B cell (primary cell): ENCODE measurements at regions not wholly inside any gene's neighbourhood (a gene's known extent, or its start where the extent isn't known, plus 50 kb on each side); places are given as distances from the start of the nearest gene placed in this dataset.

ENCODE experiments used
- ATAC-seq: fragments of 200-7000 bp; cut with Tn5 transposase; one replicate; pipeline ENCODE4 v1.10.0; 2021; ENCODE audit warnings: low read depth, mild to moderate bottlenecking, moderate number of reproducible peaks, moderate library complexity
- CTCF ChIA-PET: fragments of 350-600 bp; sonication (Branson Sonifier 250); formaldehyde crosslinking; loops from one replicate; lab custom pipeline; 2021; ENCODE audit warnings: antibody characterized with exemption, inconsistent platforms; lab: Charles Lee
- POLR2A ChIA-PET: fragments of 350-600 bp; sonication (Branson Sonifier 250); formaldehyde crosslinking; loops from one replicate; lab custom pipeline; 2021; ENCODE audit warnings: antibody characterized with exemption; lab: Charles Lee
- DNase-seq: peaks from one replicate; pipeline ENCODE4 v3.0.0; 2013
- H2AFZ ChIP-seq: 2 replicates; pipeline ENCODE4 v1.6.1; 2012; ENCODE audit warnings: mild to moderate bottlenecking, low read depth, low read length; ENCODE audit not compliant: insufficient read depth, poor library complexity, severe bottlenecking
- H3K27ac ChIP-seq, 2 donors: 1 replicate in 1 of 2; 2 replicates in 1 of 2; pipeline ENCODE4 v1.5.1; 2012 to 2013; ENCODE audit warnings: low read length in 2 of 2, mild to moderate bottlenecking in 2 of 2, moderate library complexity in 1 of 2
- H3K27me3 ChIP-seq, 4 experiments: fragments of 200-600 bp in 1 of 4; sonication (generic) in 1 of 4; replicated peaks in 1 of 4; 1 replicate in 2 of 4; 2 replicates in 2 of 4; pipeline versions ENCODE4 v1.6.1 to v1.7.0; 2013 to 2016; ENCODE audit warnings: low read length in 3 of 4, mild to moderate bottlenecking in 2 of 4, mixed read lengths in 1 of 4, moderate library complexity in 1 of 4; ENCODE audit not compliant: insufficient read depth in 4 of 4, control insufficient read depth in 3 of 4; ENCODE audit errors: control extremely low read depth in 1 of 4
- H3K36me3 ChIP-seq, 2 experiments: replicated peaks in 1 of 2; 1 replicate in 1 of 2; 2 replicates in 1 of 2; pipeline versions ENCODE4 v1.6.1 to v1.7.1; 2013; ENCODE audit warnings: low read length in 1 of 2; ENCODE audit not compliant: insufficient read depth in 2 of 2, control insufficient read depth in 1 of 2; ENCODE audit errors: control extremely low read depth in 1 of 2, extremely low read depth in 1 of 2
- H3K4me1 ChIP-seq, 2 donors: fragments of 200-600 bp in 1 of 2; sonication (generic) in 1 of 2; 1 replicate in 1 of 2; 2 replicates in 1 of 2; pipeline versions ENCODE4 v1.5.1 to v1.6.1; 2013 to 2017; ENCODE audit warnings: low read length in 2 of 2; ENCODE audit not compliant: control insufficient read depth in 2 of 2, insufficient read depth in 2 of 2
- H3K4me2 ChIP-seq: replicated peaks from 2 replicates; pipeline ENCODE3; 2012; ENCODE audit warnings: mild to moderate bottlenecking, low read depth, low read length; ENCODE audit not compliant: poor library complexity, severe bottlenecking
- H3K4me3 ChIP-seq, 5 experiments: fragments of 200-600 bp in 1 of 5; sonication (generic) in 1 of 5; 1 replicate in 3 of 5; 2 replicates in 2 of 5; pipeline versions ENCODE4 v1.5.1 to v1.7.0; 2011 to 2016; ENCODE audit warnings: low read length in 4 of 5, mild to moderate bottlenecking in 4 of 5, low read depth in 2 of 5, control low read depth in 1 of 5, moderate library complexity in 1 of 5; ENCODE audit not compliant: insufficient read depth in 1 of 5; ENCODE audit errors: control extremely low read depth in 1 of 5, extremely low read depth in 1 of 5
- H3K79me2 ChIP-seq: fragments of 200-600 bp; sonication (generic); one replicate; pipeline ENCODE4 v1.6.0; 2016; ENCODE audit warnings: low read length; ENCODE audit not compliant: control insufficient read depth, insufficient read depth
- H3K9ac ChIP-seq: fragments of 200-600 bp; sonication (generic); 2 replicates; pipeline ENCODE4 v1.6.1; 2017; ENCODE audit warnings: mild to moderate bottlenecking, low read length, moderate library complexity
- H3K9me3 ChIP-seq, 3 donors: one replicate each; pipeline versions ENCODE4 v1.6.1 to v1.7.1; 2013; ENCODE audit warnings: low read length in 2 of 3; ENCODE audit not compliant: control insufficient read depth in 2 of 3, insufficient read depth in 1 of 3; ENCODE audit errors: control extremely low read depth in 1 of 3
- H4K20me1 ChIP-seq: 2 replicates; pipeline ENCODE4 v1.6.0; 2012; ENCODE audit warnings: mild to moderate bottlenecking, low read length; ENCODE audit not compliant: insufficient read depth, control insufficient read depth, poor library complexity, severe bottlenecking
- H3K27ac Mint-ChIP-seq: one replicate; pipeline ENCODE4 v1.8.0; 2021; ENCODE audit warnings: mixed read lengths
- H3K27me3 Mint-ChIP-seq: one replicate; pipeline ENCODE4 v1.8.0; 2021; ENCODE audit warnings: mixed read lengths
- H3K4me1 Mint-ChIP-seq: one replicate; pipeline ENCODE4 v1.8.0; 2021; ENCODE audit warnings: mixed read lengths
- H3K4me3 Mint-ChIP-seq: one replicate; pipeline ENCODE4 v1.8.0; 2021; ENCODE audit warnings: mixed read lengths
- H3K9me3 Mint-ChIP-seq: one replicate; pipeline ENCODE4 v1.8.0; 2022; ENCODE audit warnings: mixed read lengths; ENCODE audit not compliant: insufficient read depth
- CTCF ChIP-seq: fragments of 200-600 bp; IDR thresholded peaks from one replicate; pipeline ENCODE4 v1.8.0; 2022; ENCODE audit warnings: antibody characterized with exemption, mild to moderate bottlenecking
- EZH2 ChIP-seq: IDR thresholded peaks from 2 replicates; pipeline ENCODE4 v1.6.1; 2012; ENCODE audit warnings: borderline replicate concordance, low read depth, mild to moderate bottlenecking, moderate library complexity, low read length; ENCODE audit not compliant: insufficient read depth, poor library complexity, severe bottlenecking
- WGBS: methylation state at CpG from one replicate; pipeline ENCODE4 v1.1.5; 2013; ENCODE audit warnings: missing lambda C conversion rate; ENCODE audit not compliant: insufficient coverage; 5-methylcytosine and 5-hydroxymethylcytosine counted together
- intact Hi-C: fragments of 100-400 bp; cut with micrococcal nuclease; formaldehyde crosslinking; loops from one replicate; pipeline ENCODE4 v1.10.0; 2022

DNA sequence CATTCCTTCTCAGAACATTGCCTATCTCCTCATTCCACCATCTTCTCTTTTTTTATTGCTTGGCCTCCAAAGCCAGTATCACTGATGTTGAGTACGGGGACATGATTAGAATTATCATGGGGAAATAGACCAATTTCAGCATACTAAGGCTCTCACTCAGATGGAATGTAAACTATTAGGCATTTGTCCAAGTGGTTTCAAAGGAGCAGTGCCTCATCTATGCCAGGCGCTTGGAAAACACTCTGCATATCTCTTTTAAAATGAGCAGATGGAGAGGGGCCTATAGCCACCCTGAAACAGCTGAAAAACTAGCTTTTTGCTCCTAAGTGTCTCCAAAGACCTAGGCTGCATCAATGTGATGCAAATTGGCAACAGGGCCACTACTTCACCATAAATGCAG is 150.8 kb upstream of the DIPK2B start:
- Histone ChIP-seq H3K9me3 (no peaks in the 10 kb centered on the region), H3K4me2 (no peak overlapping the region), H2AFZ (no peak overlapping the region), H3K79me2 (no peaks in the 10 kb centered on the region), H3K27ac (no peak overlapping the region), H3K4me1 (no peaks in the 10 kb centered on the region), H3K4me3 (no peak overlapping the region), H3K27me3 (no peaks in the 10 kb centered on the region), H3K36me3 (no peaks in the 10 kb centered on the region), H4K20me1 (no peaks in the 10 kb centered on the region), H3K9ac (no peak overlapping the region)
- intact Hi-C loops = no loop called here
- ChIA-PET CTCF (no interaction called here), POLR2A (no interaction called here)
- no peak for ATAC-seq
- Mint-ChIP-seq H3K4me1 (no peaks in the 10 kb centered on the region), H3K27me3 (no peaks in the 10 kb centered on the region), H3K27ac (no peak overlapping the region), H3K4me3 (no peak overlapping the region), H3K9me3 (peaks cover 2% of the 10 kb centered on the region)
- no peak for DNase-seq
- TF ChIP-seq CTCF (no peak), EZH2 (no peak)
- WGBS = no CpG with 5 or more reads among the region's 2 CpGs

DNA sequence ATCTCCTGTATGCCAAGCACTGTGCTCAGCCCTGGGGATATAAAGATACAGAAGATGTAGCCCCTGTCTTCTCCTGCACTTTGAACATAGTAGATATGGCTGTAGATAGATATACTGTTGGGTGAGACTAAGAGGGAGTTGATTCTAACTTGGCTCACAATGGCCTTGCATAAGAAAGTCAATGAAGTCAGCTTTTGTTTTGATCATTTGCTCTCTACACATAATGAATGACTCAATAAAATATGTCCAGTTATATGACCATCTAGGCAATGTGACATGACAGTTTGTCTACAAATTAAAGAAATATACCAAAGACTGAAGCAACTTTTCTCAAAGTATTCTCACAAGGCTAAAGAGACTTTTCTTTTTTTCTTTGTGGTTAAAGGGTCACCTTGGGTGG is 147.6 kb upstream of the DIPK2B start:
- peaks cover 2% of the 10 kb centered on the region for H3K9me3 Mint-ChIP-seq
- no peaks in the 10 kb centered on the region for H3K27me3 ChIP-seq
- H3K4me1 Mint-ChIP-seq = no peaks in the 10 kb centered on the region
- intact Hi-C loops = no loop called here
- POLR2A ChIA-PET = no interaction called here
- H3K9me3 ChIP-seq = no peaks in the 10 kb centered on the region
- no peak overlapping the region for H3K27ac Mint-ChIP-seq
- H3K4me2 ChIP-seq = no peak overlapping the region
- CTCF ChIA-PET = no interaction called here
- no peak overlapping the region for H3K4me3 Mint-ChIP-seq
- no peak overlapping the region for H3K4me3 ChIP-seq
- H3K27me3 Mint-ChIP-seq = no peaks in the 10 kb centered on the region
- H3K4me1 ChIP-seq = no peaks in the 10 kb centered on the region
- ATAC-seq (no peak), DNase-seq (no peak)
- no peak overlapping the region for H2AFZ ChIP-seq
- no peaks in the 10 kb centered on the region for H4K20me1 ChIP-seq
- no peaks in the 10 kb centered on the region for H3K79me2 ChIP-seq
- no peak for TF ChIP-seq EZH2
- TF ChIP-seq CTCF = no peak
- H3K36me3 ChIP-seq = no peaks in the 10 kb centered on the region
- H3K9ac ChIP-seq = no peak overlapping the region
- H3K27ac ChIP-seq = no peak overlapping the region
